Right atrium auricular region (tissue), 2 donors: ENCODE measurements at regions not wholly inside any gene's neighbourhood (a gene's known extent, or its start where the extent isn't known, plus 50 kb on each side); places are given as distances from the start of the nearest gene placed in this dataset.

Experiments
- DNase-seq: peaks from one replicate; pipeline ENCODE4 v3.0.0-alpha.2; 2019; ENCODE audit warnings: low spot score
- H3K27ac ChIP-seq, 2 donors: fragments of 200-600 bp; sonication (generic); 1 replicate in 1 of 2; 2 replicates in 1 of 2; pipeline ENCODE4 v1.5.1; 2016 to 2019
- H3K27me3 ChIP-seq, 2 donors: fragments of 200-600 bp; sonication (generic); one replicate each; pipeline versions ENCODE4 v1.5.1 to v1.6.0; 2017 to 2019
- H3K36me3 ChIP-seq: fragments of 200-600 bp; sonication (generic); one replicate; pipeline ENCODE4 v1.5.1; 2016
- H3K4me1 ChIP-seq, 2 donors: fragments of 200-600 bp; sonication (generic); one replicate each; pipeline versions ENCODE4 v1.5.1 to v1.6.0; 2017 to 2019
- H3K4me3 ChIP-seq, 2 donors: fragments of 200-600 bp; sonication (generic); 1 replicate in 1 of 2; 2 replicates in 1 of 2; pipeline ENCODE4 v1.5.1; 2017 to 2019; ENCODE audit warnings: mild to moderate bottlenecking in 1 of 2, moderate library complexity in 1 of 2
- H3K9me3 ChIP-seq, 2 donors: fragments of 200-600 bp; sonication (generic); one replicate each; pipeline ENCODE4 v1.5.1; 2019
- TF ChIP-seq, protein P1 (sequence below), 2 donors: fragments of 200-600 bp; sonication (generic); IDR thresholded peaks; one replicate each; pipeline ENCODE4 v1.5.1; 2019; ENCODE audit warnings: antibody characterized with exemption in 2 of 2

DNA sequence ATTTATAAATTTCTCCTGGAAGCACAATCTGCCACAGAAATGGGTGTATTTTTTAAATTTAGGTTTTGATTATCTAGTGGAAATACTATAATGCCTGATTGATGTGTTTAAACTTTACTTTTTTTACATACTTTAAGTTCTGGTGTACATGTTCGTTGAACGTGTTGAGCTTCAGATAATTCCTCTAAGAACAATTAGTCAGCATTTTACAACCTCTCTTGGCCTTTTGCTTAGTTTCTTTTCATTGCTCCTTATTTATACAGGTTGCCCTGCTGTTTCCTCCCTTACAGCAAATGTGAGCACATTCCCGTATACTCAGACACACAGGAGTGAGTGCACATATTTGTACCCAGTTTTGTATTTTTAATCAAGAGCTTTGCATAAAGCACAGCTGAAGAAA lies 1038.9 kb downstream of the BRINP3 start:
- H3K27me3 ChIP-seq: no peaks in the 10 kb centered on the region
- no peak overlapping the region for H3K4me3 ChIP-seq
- TF ChIP-seq, protein P1, sequence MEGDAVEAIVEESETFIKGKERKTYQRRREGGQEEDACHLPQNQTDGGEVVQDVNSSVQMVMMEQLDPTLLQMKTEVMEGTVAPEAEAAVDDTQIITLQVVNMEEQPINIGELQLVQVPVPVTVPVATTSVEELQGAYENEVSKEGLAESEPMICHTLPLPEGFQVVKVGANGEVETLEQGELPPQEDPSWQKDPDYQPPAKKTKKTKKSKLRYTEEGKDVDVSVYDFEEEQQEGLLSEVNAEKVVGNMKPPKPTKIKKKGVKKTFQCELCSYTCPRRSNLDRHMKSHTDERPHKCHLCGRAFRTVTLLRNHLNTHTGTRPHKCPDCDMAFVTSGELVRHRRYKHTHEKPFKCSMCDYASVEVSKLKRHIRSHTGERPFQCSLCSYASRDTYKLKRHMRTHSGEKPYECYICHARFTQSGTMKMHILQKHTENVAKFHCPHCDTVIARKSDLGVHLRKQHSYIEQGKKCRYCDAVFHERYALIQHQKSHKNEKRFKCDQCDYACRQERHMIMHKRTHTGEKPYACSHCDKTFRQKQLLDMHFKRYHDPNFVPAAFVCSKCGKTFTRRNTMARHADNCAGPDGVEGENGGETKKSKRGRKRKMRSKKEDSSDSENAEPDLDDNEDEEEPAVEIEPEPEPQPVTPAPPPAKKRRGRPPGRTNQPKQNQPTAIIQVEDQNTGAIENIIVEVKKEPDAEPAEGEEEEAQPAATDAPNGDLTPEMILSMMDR (IDR thresholded peaks at IDR 0.05): no peak
- H3K27ac ChIP-seq: no peak overlapping the region
- no peaks in the 10 kb centered on the region for H3K36me3 ChIP-seq
- no peak for DNase-seq
- no peaks in the 10 kb centered on the region for H3K4me1 ChIP-seq
- H3K9me3 ChIP-seq: no peaks in the 10 kb centered on the region

- no peak overlapping the region for H3K27ac ChIP-seq
- TF ChIP-seq, protein P1 (IDR thresholded peaks at IDR 0.05): no peak
- DNase-seq: no peak
- no peaks in the 10 kb centered on the region for H3K9me3 ChIP-seq
- no peaks in the 10 kb centered on the region for H3K4me1 ChIP-seq
- no peaks in the 10 kb centered on the region for H3K27me3 ChIP-seq
- H3K36me3 ChIP-seq: no peaks in the 10 kb centered on the region
- H3K4me3 ChIP-seq: no peak overlapping the region
Measured at GRCh38 chr1:189463166-189463565, 1014.5 kb downstream of the BRINP3 start.

- TF ChIP-seq, protein P1 (IDR thresholded peaks at IDR 0.05): no peak
- no peaks in the 10 kb centered on the region for H3K36me3 ChIP-seq
- H3K9me3 ChIP-seq: no peaks in the 10 kb centered on the region
- DNase-seq: no peak
- H3K27me3 ChIP-seq: no peaks in the 10 kb centered on the region
- no peaks in the 10 kb centered on the region for H3K4me1 ChIP-seq
- H3K4me3 ChIP-seq: no peak overlapping the region
- no peak overlapping the region for H3K27ac ChIP-seq
Measured at GRCh38 chr1:189496768-189497167, 980.9 kb downstream of the BRINP3 start.

DNA sequence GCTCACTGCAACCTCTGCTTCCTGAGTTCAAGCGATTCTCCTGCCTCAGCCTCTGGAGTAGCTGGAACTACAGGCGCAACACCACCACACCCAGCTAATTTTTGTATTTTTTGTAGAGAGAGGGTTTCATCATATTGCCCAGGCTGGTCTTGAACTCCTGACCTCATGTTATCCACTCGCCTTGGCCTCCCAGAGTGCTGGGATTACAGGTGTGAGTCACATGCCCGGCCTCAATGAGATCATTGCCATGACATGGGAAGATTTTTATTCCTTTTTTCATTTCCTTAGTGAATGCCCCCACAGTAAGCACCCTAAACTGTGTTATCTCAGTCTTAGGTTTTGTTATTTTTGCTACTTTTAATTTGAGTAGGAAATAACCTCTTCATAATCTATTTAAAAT lies 977.9 kb downstream of the BRINP3 start:
- no peaks in the 10 kb centered on the region for H3K36me3 ChIP-seq
- no peak overlapping the region for H3K27ac ChIP-seq
- no peaks in the 10 kb centered on the region for H3K4me1 ChIP-seq
- no peak overlapping the region for H3K4me3 ChIP-seq
- DNase-seq: no peak
- H3K9me3 ChIP-seq: no peaks in the 10 kb centered on the region
- TF ChIP-seq, protein P1 (IDR thresholded peaks at IDR 0.05): no peak
- H3K27me3 ChIP-seq: no peaks in the 10 kb centered on the region

- DNase-seq: no peak
- TF ChIP-seq, protein P1 (IDR thresholded peaks at IDR 0.05): no peak
- Histone ChIP-seq H3K4me3 (no peak overlapping the region), H3K4me1 (no peaks in the 10 kb centered on the region), H3K27me3 (no peaks in the 10 kb centered on the region), H3K9me3 (no peaks in the 10 kb centered on the region), H3K27ac (no peak overlapping the region), H3K36me3 (no peaks in the 10 kb centered on the region)
Measured at GRCh38 chr1:189500778-189501177, 976.9 kb downstream of the BRINP3 start.

DNA sequence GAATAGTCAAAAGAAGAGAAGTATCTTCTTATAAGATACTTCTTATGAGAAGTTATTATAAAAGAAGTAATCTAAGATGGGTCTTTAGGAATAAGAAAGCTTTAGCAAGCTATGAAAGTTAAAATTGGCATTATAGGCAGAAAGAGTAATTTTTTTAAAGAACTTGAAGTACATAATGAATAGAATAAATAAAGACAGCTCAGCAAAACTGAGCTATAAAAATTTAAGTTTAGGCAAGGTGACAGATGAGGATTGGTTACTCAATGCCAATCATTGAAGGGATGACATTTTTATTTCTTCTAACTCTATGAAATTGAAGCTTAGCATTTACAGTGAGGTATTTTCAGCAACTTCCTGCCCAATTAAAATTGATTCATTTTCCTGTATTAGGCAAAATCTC lies 966.8 kb downstream of the BRINP3 start:
- H3K27me3 ChIP-seq: no peaks in the 10 kb centered on the region
- TF ChIP-seq, protein P1 (IDR thresholded peaks at IDR 0.05): no peak
- H3K36me3 ChIP-seq: no peaks in the 10 kb centered on the region
- no peaks in the 10 kb centered on the region for H3K9me3 ChIP-seq
- no peaks in the 10 kb centered on the region for H3K4me1 ChIP-seq
- H3K27ac ChIP-seq: no peak overlapping the region
- no peak overlapping the region for H3K4me3 ChIP-seq
- no peak for DNase-seq
